Upper lobe of right lung (tissue), 1 donor: ENCODE measurements at regions not wholly inside any gene's neighbourhood (a gene's known extent, or its start where the extent isn't known, plus 50 kb on each side); places are given as distances from the start of the nearest gene placed in this dataset.

Experiments used
- ATAC-seq: fragments of 200-7000 bp; cut with Tn5 transposase; one replicate; pipeline ENCODE4 v1.9.1; 2020; ENCODE audit warnings: mild to moderate bottlenecking, moderate library complexity
- DNase-seq: peaks from one replicate; pipeline ENCODE4 v3.0.0-alpha.2; 2020
- H3K27ac ChIP-seq: fragments of 200-600 bp; one replicate; pipeline ENCODE4 v1.8.0; 2022
- H3K27me3 ChIP-seq: fragments of 200-600 bp; one replicate; pipeline ENCODE4 v1.8.0; 2022; ENCODE audit warnings: mild to moderate bottlenecking
- H3K36me3 ChIP-seq: fragments of 200-600 bp; one replicate; pipeline ENCODE4 v1.8.0; 2022
- H3K4me1 ChIP-seq: fragments of 200-600 bp; one replicate; pipeline ENCODE4 v1.8.0; 2022
- H3K4me3 ChIP-seq: fragments of 200-600 bp; one replicate; pipeline ENCODE4 v1.8.0; 2022; ENCODE audit warnings: mild to moderate bottlenecking
- H3K9me3 ChIP-seq: fragments of 200-600 bp; one replicate; pipeline ENCODE4 v1.8.0; 2022
- CTCF ChIP-seq: fragments of 200-600 bp; IDR thresholded peaks from one replicate; pipeline ENCODE4 v1.8.0; 2022; ENCODE audit warnings: antibody characterized with exemption
- intact Hi-C: fragments of 100-400 bp; cut with DNase I; formaldehyde crosslinking; loops from one replicate; pipeline ENCODE4 v1.11.0; 2022
- donor health status: DM: no; HTN: yes; CAD: no; lungs with severe emphysema.

GRCh38 chr2:223701761-223702160 is 99.6 kb upstream of the SCG2 start:
- intact Hi-C loops = no loop called here
- Histone ChIP-seq H3K9me3 (no peaks in the 10 kb centered on the region), H3K4me1 (no peaks in the 10 kb centered on the region), H3K27me3 (no peaks in the 10 kb centered on the region), H3K4me3 (no peak overlapping the region), H3K36me3 (no peaks in the 10 kb centered on the region), H3K27ac (no peak overlapping the region)
- ATAC-seq = no peak
- no peak for TF ChIP-seq CTCF
- no peak for DNase-seq

GRCh38 chr2:223700221-223700620 is 98.1 kb upstream of the SCG2 start:
- intact Hi-C loops = no loop called here
- no peak for TF ChIP-seq CTCF
- Histone ChIP-seq H3K27ac (no peak overlapping the region), H3K9me3 (no peaks in the 10 kb centered on the region), H3K36me3 (no peaks in the 10 kb centered on the region), H3K4me1 (no peaks in the 10 kb centered on the region), H3K27me3 (no peaks in the 10 kb centered on the region), H3K4me3 (no peak overlapping the region)
- DNase-seq (no peak), ATAC-seq (no peak)

GRCh38 chr2:223697892-223698645 is 95.9 kb upstream of the SCG2 start:
- Histone ChIP-seq H3K4me3 (no peak overlapping the region), H3K9me3 (no peaks in the 10 kb centered on the region), H3K27me3 (no peaks in the 10 kb centered on the region), H3K27ac (no peak overlapping the region), H3K4me1 (no peaks in the 10 kb centered on the region), H3K36me3 (no peaks in the 10 kb centered on the region)
- ATAC-seq (no peak), DNase-seq (no peak)
- intact Hi-C loops = no loop called here
- TF ChIP-seq CTCF = no peak

GRCh38 chr2:223697316-223697891 is 95.2 kb upstream of the SCG2 start:
- intact Hi-C loops = no loop called here
- H3K36me3 ChIP-seq = no peaks in the 10 kb centered on the region
- no peaks in the 10 kb centered on the region for H3K4me1 ChIP-seq
- no peak overlapping the region for H3K4me3 ChIP-seq
- H3K27me3 ChIP-seq = no peaks in the 10 kb centered on the region
- no peak for TF ChIP-seq CTCF
- no peak for ATAC-seq
- no peaks in the 10 kb centered on the region for H3K9me3 ChIP-seq
- DNase-seq = no peak
- H3K27ac ChIP-seq = no peak overlapping the region

- no peak for TF ChIP-seq CTCF
- peak; percentile 53 for ATAC-seq
- Histone ChIP-seq H3K4me3 (no peak overlapping the region), H3K27me3 (no peaks in the 10 kb centered on the region), H3K36me3 (no peaks in the 10 kb centered on the region), H3K27ac (no peak overlapping the region), H3K9me3 (no peaks in the 10 kb centered on the region), H3K4me1 (no peaks in the 10 kb centered on the region)
- intact Hi-C loops = no loop called here
- no peak for DNase-seq
Measured at GRCh38 chr2:223696719-223697118, 94.6 kb upstream of the SCG2 start.
